Adrenal gland (tissue), 5 donors: ENCODE measurements at regions not wholly inside any gene's neighbourhood (a gene's known extent, or its start where the extent isn't known, plus 50 kb on each side); places are given as distances from the start of the nearest gene placed in this dataset.

Source experiments
- CTCF ChIP-seq, 6 experiments: fragments of 450-650 bp in 4 of 6; fragments of 200-600 bp in 2 of 6; sonication (generic) in 1 of 6; IDR thresholded peaks; 1 replicate in 5 of 6; 2 replicates in 1 of 6; pipeline versions ENCODE4 v1.5.1 to v1.8.0; 2016 to 2021; ENCODE audit warnings: antibody characterized with exemption in 6 of 6, mild to moderate bottlenecking in 2 of 6, moderate library complexity in 1 of 6
- POLR2A ChIP-seq, 2 donors: fragments of 450-650 bp; IDR thresholded peaks; one replicate each; pipeline ENCODE4 v1.6.1; 2017; ENCODE audit warnings: antibody characterized with exemption in 2 of 2, mild to moderate bottlenecking in 2 of 2, moderate library complexity in 1 of 2
- donor health status: DM: no; HTN: no; CAD: no.

GRCh38 chr16:13438064-13438463 is 481.9 kb upstream of the ERCC4 start:
- TF ChIP-seq CTCF (IDR thresholded peaks at IDR 0.05), result no peak
- TF ChIP-seq POLR2A (IDR thresholded peaks at IDR 0.05), result no peak
